CD4-positive, CD25-positive, alpha-beta regulatory T cell (primary cell): ENCODE measurements at regions not wholly inside any gene's neighbourhood (a gene's known extent, or its start where the extent isn't known, plus 50 kb on each side); places are given as distances from the start of the nearest gene placed in this dataset.

Source experiments
- ATAC-seq, 2 donors: fragments of 150-1000 bp; cut with Tn5 transposase; one replicate each; pipeline ENCODE4 v1.10.0; 2021; ENCODE audit warnings: low read depth in 2 of 2, moderate number of reproducible peaks in 2 of 2, moderate library complexity in 1 of 2
- DNase-seq, 3 donors: peaks; one replicate each; pipeline versions ENCODE4 v3.0.0 to v3.0.0-alpha.2; 2012 to 2022; ENCODE audit warnings: mixed read lengths in 1 of 3
- H3K27ac ChIP-seq: one replicate; pipeline ENCODE4 v1.7.0; 2013; ENCODE audit warnings: mild to moderate bottlenecking, low read length; ENCODE audit not compliant: insufficient read depth, poor library complexity, severe bottlenecking
- H3K27me3 ChIP-seq: one replicate; pipeline ENCODE4 v1.7.0; 2013; ENCODE audit warnings: low read length; ENCODE audit not compliant: control insufficient read depth, insufficient read depth
- H3K36me3 ChIP-seq: one replicate; pipeline ENCODE4 v1.7.0; 2013; ENCODE audit warnings: mild to moderate bottlenecking, low read length, moderate library complexity; ENCODE audit not compliant: control insufficient read depth, insufficient read depth
- H3K4me1 ChIP-seq: 2 replicates; pipeline ENCODE4 v1.7.0; 2013; ENCODE audit warnings: mild to moderate bottlenecking, low read length; ENCODE audit not compliant: insufficient read depth, control insufficient read depth, poor library complexity, severe bottlenecking
- H3K4me3 ChIP-seq: one replicate; pipeline ENCODE4 v1.7.0; 2013; ENCODE audit warnings: low read depth, mild to moderate bottlenecking, low read length, moderate library complexity
- H3K9me3 ChIP-seq, 2 experiments: 1 replicate in 1 of 2; 2 replicates in 1 of 2; pipeline ENCODE4 v1.7.0; 2013; ENCODE audit warnings: low read length in 2 of 2, mild to moderate bottlenecking in 1 of 2, moderate library complexity in 1 of 2; ENCODE audit not compliant: control insufficient read depth in 2 of 2
- H3K27ac Mint-ChIP-seq, 3 donors: one replicate each; pipeline ENCODE4 v1.8.0; 2020 to 2022; ENCODE audit warnings: mild to moderate bottlenecking in 3 of 3, mixed read lengths in 3 of 3, moderate library complexity in 2 of 3
- H3K27me3 Mint-ChIP-seq: one replicate; pipeline ENCODE4 v1.8.0; 2022; ENCODE audit warnings: mild to moderate bottlenecking, mixed read lengths
- H3K36me3 Mint-ChIP-seq: one replicate; pipeline ENCODE4 v1.8.0; 2020; ENCODE audit warnings: mixed read lengths
- H3K4me1 Mint-ChIP-seq, 4 donors: one replicate each; pipeline ENCODE4 v1.8.0; 2020 to 2022; ENCODE audit warnings: mixed read lengths in 4 of 4, mild to moderate bottlenecking in 1 of 4
- H3K4me3 Mint-ChIP-seq, 4 donors: one replicate each; pipeline ENCODE4 v1.8.0; 2020 to 2022; ENCODE audit warnings: mild to moderate bottlenecking in 4 of 4, mixed read lengths in 4 of 4, moderate library complexity in 3 of 4
- H3K9me3 Mint-ChIP-seq, 7 donors: one replicate each; pipeline ENCODE4 v1.8.0; 2020 to 2022; ENCODE audit warnings: mixed read lengths in 7 of 7, mild to moderate bottlenecking in 3 of 7, moderate library complexity in 2 of 7

DNA sequence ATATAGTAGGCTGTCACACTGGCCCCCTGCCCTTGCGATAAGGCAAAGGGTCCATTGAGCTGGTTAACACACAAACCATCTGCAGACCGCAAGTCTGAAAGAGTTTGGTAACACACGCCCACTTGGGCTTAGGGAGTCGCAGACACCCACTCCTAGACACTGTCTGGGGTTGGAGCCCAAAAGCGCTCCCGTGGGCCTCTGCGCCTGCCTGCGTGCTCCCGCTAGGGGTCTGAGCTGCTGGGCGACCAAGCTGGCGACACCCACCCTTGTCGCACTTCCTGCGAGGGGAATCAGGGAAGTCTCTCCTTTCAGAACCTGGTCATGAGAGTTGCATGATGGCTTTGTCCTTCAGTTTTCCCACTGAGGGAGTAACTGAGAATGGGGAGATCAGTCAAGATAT lies 653.0 kb downstream of the HTR1B start:
- Histone ChIP-seq H3K27me3 (no peaks in the 10 kb centered on the region), H3K4me3 (no peak overlapping the region), H3K9me3 (peaks cover 2 to 5% of the 10 kb centered on the region in 2 experiments), H3K36me3 (no peaks in the 10 kb centered on the region), H3K27ac (no peak overlapping the region), H3K4me1 (no peaks in the 10 kb centered on the region)
- Mint-ChIP-seq H3K4me1 (no peaks in the 10 kb centered on the region), H3K27me3 (no peaks in the 10 kb centered on the region), H3K27ac (no peak overlapping the region), H3K36me3 (no peaks in the 10 kb centered on the region), H3K4me3 (no peak overlapping the region), H3K9me3 (peaks cover 0 to 15% (median 6%) of the 10 kb centered on the region in 7 donors)
- ATAC-seq (no peak), DNase-seq (no peak)

DNA sequence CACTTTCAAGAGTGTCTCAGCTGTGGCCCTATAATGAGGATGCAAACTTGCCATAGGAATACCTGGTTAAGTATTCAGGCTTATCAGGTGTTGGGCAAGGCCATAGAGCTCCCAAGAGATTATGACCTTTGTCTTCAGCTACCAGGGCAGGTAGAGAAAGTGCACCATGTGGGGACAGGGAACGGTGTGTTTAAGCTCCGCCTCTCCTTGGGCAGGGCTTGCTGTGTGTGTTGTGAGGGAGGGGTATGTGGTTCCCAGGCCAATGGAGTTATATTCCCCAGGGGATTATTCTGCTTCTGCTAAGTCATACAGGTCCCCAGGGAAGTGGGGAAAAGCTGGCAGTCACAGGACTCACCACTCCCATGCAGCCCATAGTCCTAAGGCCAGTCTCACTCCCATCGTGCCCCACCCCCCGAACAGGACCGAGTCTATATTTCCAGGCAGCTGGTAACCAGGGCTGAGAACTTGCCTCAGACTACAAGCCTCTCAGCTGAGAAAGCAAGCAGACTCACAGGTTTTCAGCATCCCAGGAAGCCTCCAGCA lies 660.2 kb downstream of the HTR1B start:
- H3K4me3 Mint-ChIP-seq, result no peak overlapping the region

GRCh38 chr6:76792394-76792793 lies 670.9 kb downstream of the HTR1B start:
- Histone ChIP-seq H3K36me3 (no peaks in the 10 kb centered on the region), H3K9me3 (no peaks in the 10 kb centered on the region), H3K27me3 (no peaks in the 10 kb centered on the region), H3K4me3 (no peak overlapping the region), H3K4me1 (no peaks in the 10 kb centered on the region), H3K27ac (no peak overlapping the region)
- no peaks in the 10 kb centered on the region for H3K4me1 Mint-ChIP-seq
- H3K4me3 Mint-ChIP-seq, result no peak overlapping the region
- H3K9me3 Mint-ChIP-seq, result peaks cover 0 to 18% (median 6%) of the 10 kb centered on the region in 7 donors
- H3K27ac Mint-ChIP-seq, result no peak overlapping the region
- H3K36me3 Mint-ChIP-seq, result no peaks in the 10 kb centered on the region
- no peak for DNase-seq
- no peaks in the 10 kb centered on the region for H3K27me3 Mint-ChIP-seq
- no peak for ATAC-seq

More for the DNA sequence above, 660.2 kb downstream of the HTR1B start:
- H3K9me3 Mint-ChIP-seq, result peaks cover 0 to 9% (median 6%) of the 10 kb centered on the region in 7 donors
- no peaks in the 10 kb centered on the region for H3K36me3 Mint-ChIP-seq
- H3K4me1 ChIP-seq, result no peaks in the 10 kb centered on the region
- ATAC-seq (no peak), DNase-seq (no peak)
- peaks cover 0 to 1% of the 10 kb centered on the region in 2 experiments for H3K9me3 ChIP-seq
- H3K27ac Mint-ChIP-seq, result no peak overlapping the region
- H3K27me3 ChIP-seq, result no peaks in the 10 kb centered on the region
- H3K4me1 Mint-ChIP-seq, result no peaks in the 10 kb centered on the region
- H3K4me3 ChIP-seq, result no peak overlapping the region
- no peaks in the 10 kb centered on the region for H3K27me3 Mint-ChIP-seq
- H3K36me3 ChIP-seq, result no peaks in the 10 kb centered on the region
- H3K27ac ChIP-seq, result no peak overlapping the region

DNA sequence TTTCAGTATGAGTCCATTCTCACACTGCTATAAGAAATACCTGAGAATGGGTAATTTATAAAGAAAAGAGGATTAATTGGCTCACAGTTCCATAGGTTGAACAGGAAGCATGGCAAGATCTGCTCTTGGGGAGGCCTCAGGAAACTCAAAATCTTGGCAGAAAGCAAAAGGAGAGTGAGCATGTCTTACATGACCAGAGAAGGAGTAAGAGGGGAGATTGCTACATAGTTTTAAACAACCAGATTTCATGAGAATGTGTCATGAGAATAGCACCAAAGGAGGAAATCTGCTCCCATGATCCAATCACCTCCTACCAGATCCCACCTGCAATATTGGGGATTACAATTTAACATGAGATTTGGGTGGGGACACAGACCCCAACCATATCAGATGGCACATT lies 672.4 kb downstream of the HTR1B start:
- no peaks in the 10 kb centered on the region for H3K36me3 ChIP-seq
- H3K27me3 ChIP-seq, result no peaks in the 10 kb centered on the region
- ATAC-seq (no peak), DNase-seq (no peak)
- H3K4me1 ChIP-seq, result no peaks in the 10 kb centered on the region
- Mint-ChIP-seq H3K4me1 (no peaks in the 10 kb centered on the region), H3K9me3 (peaks cover 0 to 18% (median 7%) of the 10 kb centered on the region in 7 donors), H3K36me3 (no peaks in the 10 kb centered on the region), H3K4me3 (no peak overlapping the region), H3K27ac (no peak overlapping the region), H3K27me3 (no peaks in the 10 kb centered on the region)
- H3K4me3 ChIP-seq, result no peak overlapping the region
- H3K27ac ChIP-seq, result no peak overlapping the region
- H3K9me3 ChIP-seq, result no peaks in the 10 kb centered on the region

DNA sequence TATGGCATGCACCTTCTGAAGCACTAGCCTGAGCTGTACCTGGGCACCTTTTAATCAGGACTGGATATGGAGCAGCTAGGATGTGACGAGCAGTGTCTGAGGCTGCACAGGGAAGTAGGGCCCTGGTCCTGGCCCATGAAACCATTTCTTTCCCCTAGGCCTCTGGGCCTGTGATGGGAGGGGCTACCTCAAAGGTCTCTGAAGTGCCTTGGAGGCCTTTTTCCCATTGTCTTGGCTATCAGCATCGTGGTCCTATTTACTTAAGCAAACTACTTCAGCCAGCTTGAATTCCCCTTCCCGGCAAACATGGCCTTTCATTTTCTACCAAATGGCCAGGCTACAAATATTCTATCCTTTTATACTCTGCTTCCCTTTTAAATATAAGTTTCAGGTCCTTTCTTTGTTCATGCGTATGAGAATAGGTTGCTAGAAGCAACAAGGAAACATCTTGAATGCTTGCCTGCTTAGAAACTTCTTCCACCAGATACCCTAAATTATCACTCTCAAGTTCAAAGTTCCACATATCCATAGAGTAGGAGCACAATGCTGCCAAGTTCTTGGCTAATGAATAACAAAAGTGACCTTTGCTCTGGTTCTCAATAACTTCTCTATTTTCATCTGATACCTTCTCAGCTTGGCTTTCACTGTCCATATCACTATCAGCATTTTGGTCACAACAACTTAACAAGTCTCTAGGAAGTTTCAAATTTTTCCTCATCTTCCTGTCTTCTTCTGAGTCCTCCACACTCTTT lies 673.1 kb downstream of the HTR1B start:
- Histone ChIP-seq H3K4me1 (no peaks in the 10 kb centered on the region), H3K27me3 (no peaks in the 10 kb centered on the region), H3K9me3 (no peaks in the 10 kb centered on the region), H3K36me3 (no peaks in the 10 kb centered on the region), H3K4me3 (no peak overlapping the region), H3K27ac (no peak overlapping the region)
- Mint-ChIP-seq H3K9me3 (peaks cover 0 to 20% (median 7%) of the 10 kb centered on the region in 7 donors), H3K4me3 (no peak overlapping the region), H3K27ac (no peak overlapping the region), H3K4me1 (no peaks in the 10 kb centered on the region), H3K36me3 (no peaks in the 10 kb centered on the region), H3K27me3 (no peaks in the 10 kb centered on the region)
- ATAC-seq (no peak), DNase-seq (no peak)

DNA sequence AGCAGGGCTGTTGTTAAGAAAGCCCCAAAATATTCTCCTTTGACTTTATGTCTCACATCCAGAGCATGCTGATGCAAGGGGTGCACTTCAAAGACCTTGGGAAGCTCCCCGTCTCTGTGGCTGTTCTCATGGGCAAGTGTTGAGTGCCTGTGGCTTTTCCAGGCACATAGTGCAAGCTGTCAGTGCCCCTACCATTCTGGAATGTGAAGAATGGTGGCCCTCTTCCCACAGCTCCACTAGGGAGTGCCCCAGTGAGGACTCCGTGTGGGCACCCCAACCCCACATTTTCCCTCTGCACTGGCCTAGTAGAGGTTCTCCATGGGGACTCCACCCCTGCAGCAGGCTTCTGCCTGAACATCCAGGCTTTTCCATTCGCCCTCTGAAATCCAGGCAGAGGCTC lies 673.7 kb downstream of the HTR1B start:
- no peak for DNase-seq
- Mint-ChIP-seq H3K9me3 (peaks cover 0 to 24% (median 7%) of the 10 kb centered on the region in 7 donors), H3K4me3 (no peak overlapping the region)

DNA sequence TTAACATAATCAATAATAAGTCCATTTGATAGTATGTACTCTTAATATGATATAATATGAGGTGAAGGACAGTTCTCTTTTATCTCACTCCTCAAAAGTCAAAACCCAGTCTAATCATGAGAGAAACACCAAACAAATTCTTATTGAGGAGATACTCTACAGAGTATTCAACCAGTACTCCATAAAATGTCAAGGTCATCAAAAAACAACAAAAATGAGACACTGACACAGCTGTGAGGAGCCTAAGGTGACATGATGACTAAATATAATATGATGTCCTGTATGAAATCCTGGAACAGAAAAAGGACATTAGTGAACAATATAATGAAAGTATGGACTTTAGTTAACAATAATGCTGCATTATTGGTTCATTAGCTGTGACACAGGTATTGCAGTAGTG lies 675.1 kb downstream of the HTR1B start:
- no peaks in the 10 kb centered on the region for H3K27me3 Mint-ChIP-seq
- ATAC-seq (no peak), DNase-seq (no peak)
- no peaks in the 10 kb centered on the region for H3K36me3 Mint-ChIP-seq
- Histone ChIP-seq H3K4me3 (no peak overlapping the region), H3K36me3 (no peaks in the 10 kb centered on the region), H3K27me3 (no peaks in the 10 kb centered on the region), H3K9me3 (no peaks in the 10 kb centered on the region), H3K27ac (no peak overlapping the region), H3K4me1 (no peaks in the 10 kb centered on the region)
- H3K4me3 Mint-ChIP-seq, result no peak overlapping the region
- H3K4me1 Mint-ChIP-seq, result no peaks in the 10 kb centered on the region
- H3K9me3 Mint-ChIP-seq, result peaks cover 0 to 33% (median 8%) of the 10 kb centered on the region in 7 donors
- H3K27ac Mint-ChIP-seq, result no peak overlapping the region

More for the DNA sequence above, 673.7 kb downstream of the HTR1B start:
- Mint-ChIP-seq H3K27ac (no peak overlapping the region), H3K36me3 (no peaks in the 10 kb centered on the region), H3K4me1 (no peaks in the 10 kb centered on the region), H3K27me3 (no peaks in the 10 kb centered on the region)
- Histone ChIP-seq H3K4me3 (no peak overlapping the region), H3K36me3 (no peaks in the 10 kb centered on the region), H3K4me1 (no peaks in the 10 kb centered on the region), H3K9me3 (no peaks in the 10 kb centered on the region), H3K27ac (no peak overlapping the region), H3K27me3 (no peaks in the 10 kb centered on the region)
- no peak for ATAC-seq

DNA sequence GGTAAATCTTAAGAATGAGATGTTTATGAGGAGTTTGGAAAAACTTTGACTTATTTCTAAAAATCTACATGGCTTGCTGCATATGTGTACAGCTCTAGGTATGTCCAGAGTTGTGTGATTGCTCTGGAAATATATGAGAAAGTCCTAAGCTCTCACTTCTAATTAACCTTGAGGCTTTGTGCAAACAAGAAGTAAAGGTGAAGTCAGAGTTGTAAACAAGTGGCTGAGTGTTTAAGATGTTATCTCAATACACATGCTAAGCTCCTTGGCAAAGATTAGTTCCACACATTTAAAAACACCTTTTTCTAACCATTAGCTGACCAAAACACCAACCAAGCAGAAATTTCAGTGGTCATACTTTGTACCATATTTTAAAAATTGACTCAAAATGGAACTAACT lies 684.2 kb downstream of the HTR1B start:
- H3K4me1 ChIP-seq, result no peaks in the 10 kb centered on the region

More for the DNA sequence above, 684.2 kb downstream of the HTR1B start:
- no peak for DNase-seq
- Mint-ChIP-seq H3K4me1 (no peaks in the 10 kb centered on the region), H3K4me3 (no peak overlapping the region), H3K27me3 (no peaks in the 10 kb centered on the region), H3K9me3 (peaks cover 0 to 20% (median 4%) of the 10 kb centered on the region in 7 donors), H3K36me3 (no peaks in the 10 kb centered on the region), H3K27ac (no peak overlapping the region)
- Histone ChIP-seq H3K9me3 (no peaks in the 10 kb centered on the region), H3K4me3 (no peak overlapping the region), H3K27ac (no peak overlapping the region), H3K36me3 (no peaks in the 10 kb centered on the region), H3K27me3 (no peaks in the 10 kb centered on the region)
- ATAC-seq, result no peak
